Eye (tissue), 1 donor: ENCODE measurements at regions not wholly inside any gene's neighbourhood (a gene's known extent, or its start where the extent isn't known, plus 50 kb on each side); places are given as distances from the start of the nearest gene placed in this dataset.
"Not testable (repeated sequence)": the region's sequence is repeated elsewhere in the genome, so short reads cannot be mapped to it uniquely, and the experiment has no call there.

ENCODE experiments used
- DNase-seq: peaks from one replicate; pipeline ENCODE4 v3.0.0-alpha.2; 2015

GRCh38 chr1:30476911-30477459 lies 246.4 kb downstream of the MATN1 start:
- DNase-seq = no peak

GRCh38 chr1:30476476-30476875 lies 246.9 kb downstream of the MATN1 start:
- no peak for DNase-seq

GRCh38 chr1:30475966-30476365 lies 247.4 kb downstream of the MATN1 start:
- no peak for DNase-seq

- no peak for DNase-seq
These were observed 248.2 kb downstream of the MATN1 start for GRCh38 chr1:30475201-30475600.

GRCh38 chr1:30474818-30475200 lies 248.6 kb downstream of the MATN1 start:
- DNase-seq = no peak

GRCh38 chr1:30473922-30474817 lies 249.2 kb downstream of the MATN1 start:
- DNase-seq = no peak

GRCh38 chr1:30472526-30472925 lies 250.9 kb downstream of the MATN1 start:
- no peak for DNase-seq

DNA sequence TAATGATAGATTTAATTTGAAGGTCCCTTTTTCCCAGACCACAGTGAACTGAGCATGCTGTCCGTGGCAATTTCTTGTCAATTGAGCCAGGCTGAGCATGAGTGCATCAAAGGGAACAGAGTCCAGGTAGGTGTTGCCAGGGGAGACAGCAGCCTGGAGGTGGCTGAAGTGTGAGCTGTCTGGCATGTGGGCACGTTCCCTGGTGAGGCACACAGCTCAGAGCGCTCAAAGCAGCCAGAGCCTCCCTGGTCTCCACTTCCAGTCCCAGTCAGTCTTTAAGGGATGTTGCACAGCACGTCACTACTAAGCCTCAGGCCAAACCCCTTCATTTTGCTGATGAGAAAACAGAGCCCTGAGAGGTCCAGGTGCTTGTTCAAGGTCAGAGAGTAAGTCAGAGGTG lies 251.4 kb downstream of the MATN1 start:
- no peak for DNase-seq

GRCh38 chr1:30471307-30471706 lies 252.1 kb downstream of the MATN1 start:
- DNase-seq = no peak

- no peak for DNase-seq
These were observed 254.0 kb downstream of the MATN1 start for GRCh38 chr1:30469426-30469825.

DNA sequence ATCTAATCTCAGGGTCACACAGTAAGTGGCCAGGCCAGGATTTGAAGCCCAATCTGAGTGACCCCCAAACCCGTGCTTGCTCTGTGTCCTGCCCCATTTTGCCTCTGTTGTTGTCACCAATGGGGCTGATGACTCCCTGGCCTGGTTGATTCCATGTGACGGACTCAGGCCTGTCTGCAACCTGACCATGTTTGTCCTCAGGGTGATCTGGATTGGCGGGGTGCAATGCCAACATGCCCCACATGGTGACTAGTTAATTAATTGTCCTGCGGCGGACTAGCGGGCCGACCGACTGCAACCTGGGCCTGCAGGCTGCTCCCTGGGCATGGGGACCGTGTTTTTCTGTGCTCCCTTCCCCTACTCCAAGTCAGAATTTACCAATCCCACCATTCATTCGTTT lies 256.3 kb downstream of the MATN1 start:
- DNase-seq = no peak

DNA sequence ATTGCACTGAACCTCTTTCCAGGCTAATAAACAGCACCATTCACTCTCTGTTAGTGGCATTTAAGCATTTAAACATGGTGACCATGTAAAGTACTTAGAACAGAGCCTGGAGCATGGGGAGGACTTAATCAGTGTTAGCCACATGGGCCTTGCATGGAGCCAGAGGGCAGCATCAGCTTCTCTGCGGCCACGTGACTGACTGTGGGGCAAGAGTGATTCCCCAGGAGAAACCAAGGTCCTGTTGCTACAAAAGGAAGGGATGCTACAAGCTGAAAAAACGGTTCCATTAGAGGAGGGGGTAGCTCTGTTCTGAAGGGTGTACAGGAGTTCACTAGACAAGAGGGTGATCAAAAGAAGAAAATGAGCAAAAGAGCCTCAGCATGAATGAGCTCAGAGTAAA lies 256.8 kb downstream of the MATN1 start:
- no peak for DNase-seq

GRCh38 chr1:30466026-30466425 lies 257.4 kb downstream of the MATN1 start:
- no peak for DNase-seq

GRCh38 chr1:30465096-30465495 lies 258.3 kb downstream of the MATN1 start:
- no peak for DNase-seq

GRCh38 chr1:30464187-30464617 lies 259.2 kb downstream of the MATN1 start:
- DNase-seq = no peak

GRCh38 chr1:30462826-30463425 lies 260.5 kb downstream of the MATN1 start:
- DNase-seq = no peak

- no peak for DNase-seq
These were observed 261.2 kb downstream of the MATN1 start for GRCh38 chr1:30462166-30462565.

- no peak for DNase-seq
These were observed 261.7 kb downstream of the MATN1 start for GRCh38 chr1:30461640-30462039.

- no peak for DNase-seq
These were observed 262.7 kb downstream of the MATN1 start for GRCh38 chr1:30460661-30461060.

GRCh38 chr1:30458730-30459485 lies 264.5 kb downstream of the MATN1 start:
- DNase-seq = not testable (repeated sequence)

DNA sequence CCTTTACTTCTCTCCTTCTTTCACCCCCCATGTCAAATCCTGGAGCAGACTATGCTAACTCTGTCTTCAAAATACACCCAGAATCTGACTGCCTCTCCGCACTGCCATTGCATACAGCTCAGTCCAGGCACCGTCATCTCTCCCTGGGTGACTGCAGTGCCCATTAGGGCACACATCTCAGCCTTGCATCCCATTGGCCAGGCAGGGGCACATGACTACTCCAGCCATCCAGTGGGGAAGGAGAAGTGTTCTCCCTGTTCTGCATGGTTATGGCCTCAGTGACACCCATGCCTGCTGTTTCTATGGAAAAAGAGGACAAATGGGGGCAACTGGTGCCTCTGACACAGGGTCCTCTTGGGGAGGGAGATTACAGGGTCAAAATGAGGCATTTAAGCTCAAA lies 270.5 kb downstream of the MATN1 start:
- no peak for DNase-seq

GRCh38 chr1:30452170-30452569 lies 271.2 kb downstream of the MATN1 start:
- no peak for DNase-seq

- no peak for DNase-seq
These were observed 271.8 kb downstream of the MATN1 start for GRCh38 chr1:30451532-30452125.
